ENCODE measurements at regions not wholly inside any gene's neighbourhood (a gene's known extent, or its start where the extent isn't known, plus 50 kb on each side); places are given as distances from the start of the nearest gene placed in this dataset.

DNA sequence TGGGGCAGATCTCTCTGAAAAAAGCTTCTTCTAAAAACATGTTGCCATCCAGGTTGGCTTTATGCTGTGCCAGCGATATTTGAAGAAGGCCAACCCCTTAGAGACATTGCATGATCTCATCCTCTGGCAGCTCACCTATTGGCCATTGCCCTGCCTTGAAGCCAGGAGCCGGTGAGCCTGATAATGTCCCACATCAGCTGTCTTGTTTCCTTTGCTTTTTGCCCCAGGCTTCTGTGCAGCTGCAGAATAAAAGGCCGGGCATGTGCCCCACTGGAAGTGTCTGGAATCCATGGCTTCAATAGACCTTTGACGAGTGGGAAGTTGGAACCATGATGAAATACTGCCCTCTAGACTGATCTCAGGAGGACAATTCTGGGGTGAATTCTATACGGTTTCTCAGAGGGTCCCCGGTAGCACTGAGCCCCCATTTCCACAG is 523.5 kb upstream of the ZEB2 start:
- no peak for DNase-seq (ENCODE audit: low spot score)
- CTCF ChIA-PET, result no interaction called here
- TF ChIP-seq, protein P1, sequence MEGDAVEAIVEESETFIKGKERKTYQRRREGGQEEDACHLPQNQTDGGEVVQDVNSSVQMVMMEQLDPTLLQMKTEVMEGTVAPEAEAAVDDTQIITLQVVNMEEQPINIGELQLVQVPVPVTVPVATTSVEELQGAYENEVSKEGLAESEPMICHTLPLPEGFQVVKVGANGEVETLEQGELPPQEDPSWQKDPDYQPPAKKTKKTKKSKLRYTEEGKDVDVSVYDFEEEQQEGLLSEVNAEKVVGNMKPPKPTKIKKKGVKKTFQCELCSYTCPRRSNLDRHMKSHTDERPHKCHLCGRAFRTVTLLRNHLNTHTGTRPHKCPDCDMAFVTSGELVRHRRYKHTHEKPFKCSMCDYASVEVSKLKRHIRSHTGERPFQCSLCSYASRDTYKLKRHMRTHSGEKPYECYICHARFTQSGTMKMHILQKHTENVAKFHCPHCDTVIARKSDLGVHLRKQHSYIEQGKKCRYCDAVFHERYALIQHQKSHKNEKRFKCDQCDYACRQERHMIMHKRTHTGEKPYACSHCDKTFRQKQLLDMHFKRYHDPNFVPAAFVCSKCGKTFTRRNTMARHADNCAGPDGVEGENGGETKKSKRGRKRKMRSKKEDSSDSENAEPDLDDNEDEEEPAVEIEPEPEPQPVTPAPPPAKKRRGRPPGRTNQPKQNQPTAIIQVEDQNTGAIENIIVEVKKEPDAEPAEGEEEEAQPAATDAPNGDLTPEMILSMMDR (conservative IDR thresholded peaks at IDR 0.05; ENCODE audit: low read depth), result no peak

DNA sequence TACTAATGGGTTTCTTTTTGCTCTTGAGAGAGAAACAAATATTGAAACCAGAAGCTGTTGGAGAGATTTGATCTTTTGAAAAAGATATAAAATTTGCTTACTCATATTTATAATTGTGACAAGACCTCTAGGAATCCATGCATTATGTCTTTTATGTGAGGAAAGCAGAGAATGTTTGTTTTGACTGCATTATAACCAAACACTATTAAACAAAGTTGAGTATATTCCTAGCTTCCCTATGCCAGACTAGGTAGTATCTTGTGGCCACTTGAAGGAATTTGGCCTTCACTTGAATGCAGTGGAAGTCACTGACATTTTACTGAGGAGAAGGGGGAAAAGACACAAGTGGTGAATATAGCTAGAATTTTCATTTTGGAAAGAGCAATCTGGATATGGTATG is 521.8 kb upstream of the ZEB2 start:
- TF ChIP-seq, protein P1 (conservative IDR thresholded peaks at IDR 0.05; ENCODE audit: low read depth), result no peak
- H3K27ac ChIP-seq, result no peak overlapping the region
- ChIA-PET POLR2A (ENCODE audit: low non-redundant PET) (no interaction called here), CTCF (interaction anchor here (0.5 kb wide), 1 partner anchor 22 kb away, joined by 3 read pairs; no protein-coding TSS in a partner anchor)
- DNase-seq (ENCODE audit: low spot score), result no peak

More for the DNA sequence above, 523.5 kb upstream of the ZEB2 start:
- POLR2A ChIA-PET (ENCODE audit: low non-redundant PET), result no interaction called here
- H3K27ac ChIP-seq, result no peak overlapping the region

DNA sequence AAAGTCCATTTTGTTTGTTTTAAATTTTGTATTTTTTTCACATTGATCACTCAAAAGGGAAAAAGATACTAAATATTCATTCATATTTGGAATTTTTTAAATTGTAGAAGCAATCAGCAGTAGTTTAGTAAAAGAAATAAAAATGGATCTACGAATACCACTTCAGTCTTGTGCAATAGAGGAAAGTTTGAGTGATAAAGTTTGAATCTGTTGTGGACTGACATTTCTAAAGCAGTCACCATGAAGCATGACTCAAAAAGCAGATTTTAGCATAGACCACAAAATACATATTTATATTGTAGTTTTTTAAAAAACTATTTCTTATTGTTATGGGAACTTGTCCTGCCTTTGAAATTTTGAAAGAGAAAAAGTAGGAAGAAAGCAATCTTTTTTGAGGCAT is 520.5 kb upstream of the ZEB2 start:
- DNase-seq (ENCODE audit: low spot score), result no peak
- ChIA-PET CTCF (no interaction called here), POLR2A (ENCODE audit: low non-redundant PET) (no interaction called here)
- no peak overlapping the region for H3K27ac ChIP-seq
- TF ChIP-seq, protein P1 (conservative IDR thresholded peaks at IDR 0.05; ENCODE audit: low read depth), result no peak

DNA sequence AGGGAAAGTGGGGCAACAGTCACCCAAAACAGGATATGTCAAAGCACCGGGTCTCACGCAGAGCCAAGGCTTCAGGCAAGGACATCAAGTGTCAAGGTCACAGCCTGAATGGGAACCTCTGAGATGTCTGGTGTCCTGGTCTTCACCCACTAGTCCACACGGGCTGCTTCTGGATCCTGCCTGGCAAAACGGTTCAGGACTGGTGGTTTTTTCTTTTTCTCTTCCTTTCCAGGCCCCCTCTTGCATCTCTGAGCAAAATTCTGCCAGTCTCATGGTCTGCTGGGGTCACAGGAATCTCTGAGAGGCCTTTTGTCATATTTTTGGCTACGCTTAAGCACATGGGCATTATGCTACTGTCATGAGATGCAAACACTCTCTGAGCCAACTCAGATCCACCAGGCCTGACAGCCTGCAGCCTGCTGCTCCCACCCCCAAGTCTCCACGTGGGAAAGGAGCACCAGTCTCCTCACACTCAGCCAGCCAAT is 518.2 kb upstream of the ZEB2 start:
- H3K27ac ChIP-seq, result no peak overlapping the region
- POLR2A ChIA-PET (ENCODE audit: low non-redundant PET), result no interaction called here
- CTCF ChIA-PET, result no interaction called here
- TF ChIP-seq, protein P1 (conservative IDR thresholded peaks at IDR 0.05; ENCODE audit: low read depth), result no peak
- no peak for DNase-seq (ENCODE audit: low spot score)

DNA sequence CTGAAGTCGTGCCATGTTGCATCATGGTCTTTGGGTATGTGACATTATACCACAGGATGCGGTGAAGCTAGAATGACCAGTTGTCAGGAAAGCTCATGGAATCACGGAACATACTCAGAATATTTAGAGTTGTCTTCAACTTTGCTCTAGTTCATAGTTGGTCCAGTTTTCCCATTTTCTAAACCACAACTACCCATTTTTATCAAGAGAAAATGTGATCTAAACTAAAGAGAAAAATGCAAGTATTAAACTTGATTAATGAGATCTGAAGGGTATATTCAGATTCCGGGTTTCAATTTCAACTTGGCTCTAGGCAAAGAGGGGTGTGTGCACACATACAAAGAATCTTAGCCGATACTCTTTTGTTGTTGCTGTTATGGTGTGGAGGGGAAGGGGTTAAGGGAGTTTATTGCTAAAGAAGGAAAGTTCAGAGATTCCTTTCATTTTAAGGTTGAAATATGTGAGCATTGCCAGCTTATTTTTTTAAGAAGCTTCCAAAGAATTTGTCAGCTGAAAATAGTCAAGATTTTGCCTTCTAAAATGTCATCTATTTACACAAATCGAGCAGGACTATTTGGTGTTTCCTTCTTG is 516.6 kb upstream of the ZEB2 start:
- no peak overlapping the region for H3K27ac ChIP-seq
- CTCF ChIA-PET, result interaction anchor here (0.7 kb wide), 1 partner anchor 92 kb away, joined by 3 read pairs; no protein-coding TSS in a partner anchor
- TF ChIP-seq, protein P1 (conservative IDR thresholded peaks at IDR 0.05; ENCODE audit: low read depth), result no peak
- DNase-seq (ENCODE audit: low spot score), result no peak
- POLR2A ChIA-PET (ENCODE audit: low non-redundant PET), result no interaction called here

DNA sequence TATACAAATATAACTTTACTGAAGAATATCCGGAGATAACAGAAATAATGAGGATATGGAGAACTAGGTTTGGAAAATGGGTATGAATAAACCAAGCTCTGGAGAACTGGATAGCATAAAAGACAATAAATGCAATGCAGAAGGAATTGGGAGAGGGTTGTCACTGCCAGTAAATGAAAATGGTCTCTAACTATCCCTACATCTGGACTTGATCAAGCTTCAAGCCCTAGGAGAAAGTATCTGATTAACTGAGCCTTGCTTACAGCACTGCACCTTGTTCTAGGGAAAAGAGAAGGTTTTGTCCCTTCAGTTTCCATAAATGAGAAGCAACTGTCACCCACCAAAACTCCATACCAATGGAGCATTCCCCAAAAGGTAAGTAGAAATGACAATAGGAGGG is 514.6 kb upstream of the ZEB2 start:
- TF ChIP-seq, protein P1 (conservative IDR thresholded peaks at IDR 0.05; ENCODE audit: low read depth), result no peak
- DNase-seq (ENCODE audit: low spot score), result no peak
- H3K27ac ChIP-seq, result no peak overlapping the region
- ChIA-PET CTCF (no interaction called here), POLR2A (ENCODE audit: low non-redundant PET) (no interaction called here)
